Transverse colon (tissue), 4 donors: ENCODE measurements at regions not wholly inside any gene's neighbourhood (a gene's known extent, or its start where the extent isn't known, plus 50 kb on each side); places are given as distances from the start of the nearest gene placed in this dataset.
"Not testable (repeated sequence)": the region's sequence is repeated elsewhere in the genome, so short reads cannot be mapped to it uniquely, and the experiment has no call there.

ENCODE experiments used
- DNase-seq: peaks from one replicate; pipeline ENCODE4 v3.0.0-alpha.2; 2019
- H3K27ac ChIP-seq, 4 donors: fragments of 200-600 bp; sonication (generic); 2 replicates each; pipeline ENCODE4 v1.5.1; 2016 to 2018; ENCODE audit warnings: inconsistent platforms in 4 of 4
- H3K27me3 ChIP-seq: fragments of 200-600 bp; sonication (generic); 2 replicates; pipeline ENCODE4 v1.5.1; 2017; ENCODE audit warnings: inconsistent platforms
- H3K36me3 ChIP-seq, 4 donors: fragments of 200-600 bp; sonication (generic); 2 replicates each; pipeline ENCODE4 v1.5.1; 2017 to 2019; ENCODE audit warnings: inconsistent platforms in 4 of 4
- H3K4me1 ChIP-seq, 4 donors: fragments of 200-600 bp; sonication (generic); 2 replicates each; pipeline ENCODE4 v1.5.1; 2017 to 2020; ENCODE audit warnings: inconsistent platforms in 4 of 4
- H3K4me3 ChIP-seq, 4 donors: fragments of 200-600 bp; sonication (generic); 1 replicate in 1 of 4; 2 replicates in 3 of 4; pipeline versions ENCODE4 v1.5.1 to v1.6.1; 2017 to 2019; ENCODE audit warnings: inconsistent platforms in 4 of 4
- H3K9me3 ChIP-seq, 2 donors: fragments of 200-600 bp; sonication (generic); 2 replicates each; pipeline ENCODE4 v1.5.1; 2017 to 2019; ENCODE audit warnings: inconsistent platforms in 2 of 2
- CTCF ChIP-seq, 5 experiments: fragments of 200-600 bp in 3 of 5; fragments of 450-650 bp in 2 of 5; sonication (generic) in 3 of 5; IDR thresholded peaks; 1 replicate in 2 of 5; 2 replicates in 3 of 5; pipeline ENCODE4 v1.5.1; 2016 to 2017; ENCODE audit warnings: antibody characterized with exemption in 5 of 5, inconsistent platforms in 3 of 5, mild to moderate bottlenecking in 2 of 5, moderate library complexity in 1 of 5
- EP300 ChIP-seq: sonication (generic); formaldehyde crosslinking; IDR thresholded peaks from one replicate; pipeline ENCODE4 v1.6.1; 2017; ENCODE audit warnings: antibody characterized with exemption, low read depth
- POLR2A ChIP-seq: fragments of 450-650 bp; IDR thresholded peaks from one replicate; pipeline ENCODE4 v1.6.1; 2016; ENCODE audit warnings: antibody characterized with exemption, mild to moderate bottlenecking, moderate library complexity
- POLR2AphosphoS5 ChIP-seq, 3 donors: sonication (generic); formaldehyde crosslinking; IDR thresholded peaks; one replicate each; pipeline ENCODE4 v1.6.1; 2016; ENCODE audit warnings: antibody characterized with exemption in 3 of 3
- WGBS, 2 donors: methylation state at CpG; one replicate each; pipeline ENCODE4 v1.1.5; 2018; ENCODE audit warnings: low coverage in 1 of 2; 5-methylcytosine and 5-hydroxymethylcytosine counted together
- in situ Hi-C, 4 donors: fragments of 200-750 bp; cut with MboI; loops; one replicate each; pipeline versions ENCODE4 v1.15.0 to v1.15.1; 2017; ENCODE audit warnings: low sequenced_read_pairs in 3 of 4, low pct_ligation_motif_present in 1 of 4, low pct_unique_long_range_greater_than_20kb in 1 of 4
- intact Hi-C: fragments of 100-400 bp; cut with DNase I; formaldehyde crosslinking; loops from one replicate; pipeline ENCODE4 v1.15.1; 2023; ENCODE audit warnings: low total_unique reads

DNA sequence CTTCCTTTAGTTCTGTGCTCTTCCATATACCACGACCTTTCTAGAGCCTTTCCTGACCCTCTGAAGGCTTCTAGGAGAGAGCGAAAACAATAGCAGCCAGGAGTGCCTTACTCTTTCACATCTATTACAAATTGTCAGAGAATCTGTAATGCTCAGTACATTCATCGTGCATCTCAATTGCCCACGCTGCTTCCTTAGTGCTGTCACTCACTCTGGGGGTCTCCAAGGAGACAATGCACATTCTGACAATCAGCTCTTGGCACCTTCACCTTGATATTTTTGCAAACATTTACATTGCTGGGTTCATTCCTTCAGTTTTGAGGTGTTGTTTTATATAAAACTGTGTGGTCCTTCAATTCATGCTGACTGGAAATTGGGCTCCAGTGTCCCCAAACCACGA is 110.1 kb upstream of the GPR101 start:
- intact Hi-C loops (no loop called here), in situ Hi-C loops (no loop called here)
- no peak for DNase-seq
- no peaks in the 10 kb centered on the region for H3K9me3 ChIP-seq
- no peaks in the 10 kb centered on the region for H3K36me3 ChIP-seq
- no peaks in the 10 kb centered on the region for H3K27me3 ChIP-seq
- 52 to 65% methylated on average over 2 to 5 of the region's 5 CpGs for WGBS, 2 donors
- no peak for TF ChIP-seq POLR2AphosphoS5 (IDR thresholded peaks at IDR 0.05)
- TF ChIP-seq POLR2A: no peak
- no peak for TF ChIP-seq EP300
- TF ChIP-seq CTCF (IDR thresholded peaks at IDR 0.05): no peak
- no peak overlapping the region for H3K4me3 ChIP-seq
- H3K4me1 ChIP-seq: no peaks in the 10 kb centered on the region
- H3K27ac ChIP-seq: no peak overlapping the region

DNA sequence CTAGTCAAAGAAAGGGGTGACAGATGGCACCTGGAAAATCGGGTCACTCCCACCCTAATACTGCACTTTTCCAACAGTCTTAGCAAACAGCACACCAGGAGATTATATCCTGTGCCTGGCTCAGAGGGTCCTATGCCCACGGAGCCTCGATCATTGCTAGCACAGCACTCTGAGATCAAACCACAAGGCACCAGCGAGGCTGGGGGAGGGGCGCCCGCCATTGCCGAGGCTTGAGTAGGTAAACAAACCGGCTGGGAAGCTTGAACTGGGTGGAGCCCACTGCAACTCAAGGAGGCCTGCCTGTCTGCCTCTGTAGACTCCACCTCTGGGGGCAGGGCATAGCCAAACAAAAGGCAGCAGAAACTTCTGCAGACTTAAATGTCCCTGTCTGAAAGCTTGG is 88.9 kb upstream of the GPR101 start:
- in situ Hi-C loops, H3K27ac ChIP-seq, intact Hi-C loops, H3K27me3 ChIP-seq, H3K4me1 ChIP-seq, H3K4me3 ChIP-seq, DNase-seq, H3K36me3 ChIP-seq, H3K9me3 ChIP-seq: not testable (repeated sequence)
- 88% methylated on average over 8 of the region's 8 CpGs; no CpG with 5 or more reads in 1 of the 2 donors for WGBS, 2 donors

GRCh38 chrX:137119049-137119448 is 85.3 kb upstream of the GPR101 start:
- no peak overlapping the region for H3K27ac ChIP-seq
- H3K4me1 ChIP-seq: no peaks in the 10 kb centered on the region
- no peaks in the 10 kb centered on the region for H3K36me3 ChIP-seq
- H3K9me3 ChIP-seq: no peaks in the 10 kb centered on the region
- 33 to 54% methylated on average over 1 of the region's 1 CpG for WGBS, 2 donors
- TF ChIP-seq POLR2A (no peak), EP300 (no peak), CTCF (IDR thresholded peaks at IDR 0.05) (no peak), POLR2AphosphoS5 (IDR thresholded peaks at IDR 0.05) (no peak)
- intact Hi-C loops (no loop called here), in situ Hi-C loops (no loop called here)
- no peaks in the 10 kb centered on the region for H3K27me3 ChIP-seq
- H3K4me3 ChIP-seq: no peak overlapping the region
- no peak for DNase-seq

- Histone ChIP-seq H3K4me1 (no peaks in the 10 kb centered on the region), H3K27me3 (no peaks in the 10 kb centered on the region), H3K4me3 (no peak overlapping the region), H3K9me3 (no peaks in the 10 kb centered on the region), H3K36me3 (no peaks in the 10 kb centered on the region), H3K27ac (no peak overlapping the region)
- intact Hi-C loops: no loop called here
- TF ChIP-seq EP300 (no peak), CTCF (IDR thresholded peaks at IDR 0.05) (no peak), POLR2AphosphoS5 (IDR thresholded peaks at IDR 0.05) (no peak), POLR2A (no peak)
- 58% methylated on average over 1 of the region's 1 CpG; no CpG with 5 or more reads in 1 of the 2 donors for WGBS, 2 donors
- in situ Hi-C loops: no loop called here
- no peak for DNase-seq
These were observed 84.7 kb upstream of the GPR101 start for GRCh38 chrX:137118536-137118935.

- intact Hi-C loops (no loop called here), in situ Hi-C loops (no loop called here)
- Histone ChIP-seq H3K9me3 (no peaks in the 10 kb centered on the region), H3K36me3 (no peaks in the 10 kb centered on the region), H3K4me1 (no peaks in the 10 kb centered on the region), H3K27me3 (no peaks in the 10 kb centered on the region), H3K4me3 (no peak overlapping the region), H3K27ac (no peak overlapping the region)
- TF ChIP-seq POLR2A: no peak
- TF ChIP-seq POLR2AphosphoS5 (IDR thresholded peaks at IDR 0.05): no peak
- no peak for TF ChIP-seq EP300
- TF ChIP-seq CTCF (IDR thresholded peaks at IDR 0.05): no peak
- WGBS, 2 donors: 24 to 50% methylated on average over 1 to 2 of the region's 2 CpGs
- no peak for DNase-seq
These were observed 84.3 kb upstream of the GPR101 start for GRCh38 chrX:137118136-137118535.

GRCh38 chrX:137107877-137108276 is 74.1 kb upstream of the GPR101 start:
- H3K27me3 ChIP-seq, DNase-seq, H3K4me3 ChIP-seq, H3K36me3 ChIP-seq, H3K4me1 ChIP-seq, H3K9me3 ChIP-seq, intact Hi-C loops, H3K27ac ChIP-seq, in situ Hi-C loops: not testable (repeated sequence)
- WGBS, 2 donors: 96 to 100% methylated on average over 1 to 3 of the region's 3 CpGs
